ENCODE measurements at regions not wholly inside any gene's neighbourhood (a gene's known extent, or its start where the extent isn't known, plus 50 kb on each side); places are given as distances from the start of the nearest gene placed in this dataset.

DNA sequence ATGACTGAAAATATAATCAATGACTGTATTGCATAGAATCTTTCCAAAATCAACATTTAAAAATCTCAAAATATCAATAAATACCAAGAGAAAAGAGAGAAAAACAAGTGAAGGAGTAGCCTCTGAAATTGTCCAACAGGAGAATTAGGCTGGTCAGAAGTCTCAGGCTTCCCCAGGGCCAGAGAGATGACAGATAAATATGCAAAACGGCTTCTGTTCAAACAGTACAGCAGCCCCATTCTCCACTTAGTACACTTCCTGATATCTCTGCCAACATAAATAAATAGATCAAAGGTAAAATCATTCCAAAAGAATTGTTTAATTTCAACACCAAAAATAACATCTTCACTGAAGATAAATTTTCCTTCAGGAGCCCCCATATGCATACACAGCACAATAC, 204.7 kb upstream of the GABRA2 start:
- no peak for DNase-seq (ENCODE audit: low spot score)

DNA sequence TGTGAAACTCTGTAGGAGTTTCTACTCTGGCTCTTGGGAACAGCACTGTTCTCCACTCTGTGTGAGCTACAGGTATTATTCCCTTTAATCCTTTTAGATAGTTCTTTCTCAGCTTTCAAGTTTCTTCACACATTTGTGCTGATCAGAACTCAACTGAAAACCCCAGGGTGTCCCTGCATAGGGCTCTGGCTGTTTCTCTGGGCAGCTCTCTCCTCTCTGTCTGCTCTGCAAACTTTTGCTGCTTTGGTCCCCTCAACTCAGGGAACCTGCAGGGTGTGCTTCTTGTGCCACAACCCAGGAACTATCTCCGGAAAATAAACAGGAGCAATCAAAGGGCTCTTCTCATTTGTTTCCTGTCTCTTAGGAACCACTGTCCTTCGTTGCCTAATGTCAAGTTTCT, 196.6 kb upstream of the GABRA2 start:
- DNase-seq (ENCODE audit: low spot score) = no peak

DNA sequence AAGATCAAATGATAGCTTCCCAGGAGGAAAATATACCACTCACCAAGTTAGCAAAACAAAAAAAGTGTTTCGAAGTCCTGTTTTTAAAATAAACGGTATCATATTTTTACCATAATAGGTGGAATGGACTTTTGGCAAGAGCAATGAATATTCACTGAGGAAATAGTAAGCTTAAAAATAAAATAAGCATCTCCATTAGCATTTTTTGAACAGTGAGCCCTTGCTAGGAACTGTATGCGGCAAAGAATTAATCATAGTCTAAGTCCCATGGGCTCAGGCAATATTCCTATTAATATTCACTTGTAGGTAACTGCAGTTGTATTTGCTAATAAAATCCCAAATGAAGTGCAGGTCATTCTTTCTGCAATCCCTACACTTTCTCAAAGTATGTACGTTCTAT, 191.7 kb upstream of the GABRA2 start:
- no peak for DNase-seq (ENCODE audit: low spot score)

DNA sequence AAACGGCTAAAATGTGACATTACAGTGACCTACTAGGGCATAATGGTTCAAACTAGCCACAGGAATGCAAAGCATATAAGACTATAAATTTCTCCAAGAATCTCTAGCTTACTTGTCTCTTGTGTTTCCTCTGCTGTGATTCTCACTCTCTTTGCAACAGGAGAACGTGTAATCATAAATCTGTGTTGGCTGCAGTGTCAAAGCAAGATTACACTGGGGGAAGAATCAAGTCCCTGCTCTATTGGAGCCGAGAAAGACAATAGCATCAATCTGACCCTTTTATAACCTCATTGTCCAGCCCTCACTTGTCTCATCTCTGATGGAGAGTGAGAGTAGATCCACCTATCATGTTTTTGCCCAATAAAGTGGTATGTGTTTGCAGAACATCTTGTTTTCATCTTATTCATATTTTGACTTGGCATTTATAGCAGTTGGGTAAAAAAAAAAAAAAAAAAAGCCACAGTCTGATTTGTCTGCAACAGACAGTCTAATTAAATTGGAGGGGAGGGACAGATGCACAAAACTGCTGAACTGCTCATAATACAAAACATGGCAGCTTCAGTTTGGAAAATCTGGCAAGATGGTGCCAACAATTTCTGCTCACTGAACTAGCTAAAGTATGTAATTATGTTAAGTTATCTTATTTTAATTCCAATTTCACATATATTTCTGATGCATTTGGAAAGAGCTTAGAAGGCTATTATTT, 165.0 kb upstream of the GABRA2 start:
- DNase-seq (ENCODE audit: low spot score) = no peak

DNA sequence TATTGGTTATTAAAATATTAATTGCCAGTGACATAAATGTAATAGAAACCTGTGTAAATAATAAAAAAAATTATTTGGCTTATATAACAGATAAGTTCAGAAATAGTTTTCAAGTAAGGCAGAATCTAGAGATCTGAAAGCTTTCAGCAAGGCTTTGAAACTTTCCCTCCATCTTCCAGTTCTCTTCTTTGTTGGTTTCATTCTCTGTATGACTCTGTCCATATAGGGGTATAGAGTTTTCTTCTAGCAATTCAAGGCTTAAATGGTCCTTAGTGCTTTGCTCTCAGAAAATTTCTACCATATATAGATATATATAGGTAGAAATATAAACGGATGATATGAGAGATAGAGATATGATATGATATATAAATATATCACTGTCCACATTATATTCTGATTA, 160.5 kb upstream of the GABRA2 start:
- DNase-seq (ENCODE audit: low spot score) = no peak

DNA sequence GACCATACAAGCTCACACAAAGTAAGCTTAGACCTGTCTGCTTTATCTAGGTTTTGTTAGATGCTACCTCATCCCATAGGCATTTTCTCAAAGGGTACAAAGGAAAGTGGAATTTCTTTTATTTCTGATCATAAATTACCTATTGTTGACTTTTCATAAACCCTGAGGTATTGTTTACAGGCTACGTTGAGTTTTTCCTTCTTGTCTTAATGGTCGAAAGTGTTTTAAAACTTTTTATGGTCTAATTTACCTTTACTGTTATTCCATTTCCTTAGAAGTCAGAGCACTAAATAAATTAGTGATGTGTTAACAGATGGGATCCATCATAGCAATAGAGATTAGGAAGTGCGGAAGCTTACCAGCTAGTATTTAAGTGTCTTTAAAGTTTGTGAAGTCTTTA, 159.2 kb upstream of the GABRA2 start:
- no peak for DNase-seq (ENCODE audit: low spot score)

DNA sequence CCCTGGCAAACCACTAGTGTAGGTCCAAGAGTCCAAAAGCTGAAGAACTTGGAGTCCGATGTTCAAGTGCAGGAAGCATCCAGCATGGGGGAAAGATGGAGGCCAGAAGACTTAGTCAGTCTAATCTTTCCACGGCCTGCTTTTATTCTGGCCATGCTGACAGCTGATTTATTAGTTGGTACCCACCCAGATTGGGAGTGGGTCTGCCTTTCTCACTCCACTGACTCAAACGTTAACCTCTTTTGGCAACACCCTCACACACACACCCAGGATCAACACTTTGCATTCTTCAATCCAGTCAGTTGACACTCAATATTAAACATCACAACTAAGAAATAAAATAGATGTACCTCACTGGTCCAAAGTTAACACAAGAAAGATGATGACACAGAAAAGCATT, 134.8 kb upstream of the GABRA2 start:
- no peak for DNase-seq (ENCODE audit: low spot score)

DNA sequence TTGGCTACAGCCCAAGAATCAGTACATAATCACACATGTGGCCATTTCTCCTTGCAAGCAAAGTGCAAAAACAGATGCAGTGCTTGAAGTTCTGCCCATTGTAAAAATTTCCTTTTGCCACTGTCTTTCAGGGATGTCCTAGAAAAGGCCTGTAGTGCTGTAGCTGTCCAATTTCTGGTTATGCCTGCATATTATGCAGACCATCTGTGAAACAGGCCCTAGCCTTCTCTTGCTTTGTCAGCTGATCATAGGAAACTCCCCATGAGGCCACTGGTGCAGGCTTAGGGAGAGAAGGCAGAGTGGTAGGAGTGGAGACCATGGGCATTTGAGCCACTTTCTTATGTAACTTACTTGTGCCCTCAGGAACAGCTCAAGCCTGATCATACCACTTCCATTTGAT, 130.4 kb upstream of the GABRA2 start:
- DNase-seq (ENCODE audit: low spot score) = no peak

DNA sequence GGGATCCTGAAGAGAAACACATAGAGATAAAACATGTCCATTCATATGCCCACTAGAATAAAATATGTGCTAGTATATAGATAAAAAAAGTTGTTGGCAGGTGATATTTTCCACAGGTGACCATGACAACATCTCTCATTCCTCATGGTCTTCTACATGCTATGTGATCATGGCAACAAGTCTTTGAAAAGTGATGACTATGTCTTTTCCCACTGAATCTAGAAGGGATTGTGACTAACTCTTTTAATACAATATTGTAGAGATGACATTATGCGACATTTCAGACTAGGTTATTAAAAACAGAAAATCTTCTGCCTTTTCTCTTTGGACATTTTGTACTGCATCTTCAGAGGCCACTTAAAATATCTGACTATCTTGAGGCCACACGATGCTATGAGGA, 126.0 kb upstream of the GABRA2 start:
- DNase-seq (ENCODE audit: low spot score) = no peak

DNA sequence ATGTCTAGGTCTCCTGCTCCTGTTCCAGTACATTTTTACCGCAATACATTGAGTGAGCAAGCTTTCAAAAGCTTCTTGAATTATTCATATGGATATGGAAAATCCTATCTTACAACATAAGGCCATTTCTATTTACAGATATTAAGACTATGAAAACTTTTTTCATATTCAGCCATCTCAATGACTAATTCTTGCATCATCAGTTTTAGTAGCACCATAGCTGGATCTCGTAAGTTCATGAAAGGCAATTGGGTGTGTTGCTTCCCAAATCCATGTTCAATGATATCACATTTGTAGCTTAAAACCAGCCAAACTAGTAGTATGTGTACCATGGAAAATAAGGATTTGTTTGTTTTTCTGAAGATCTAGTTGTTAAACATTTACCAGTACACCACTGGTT, 118.3 kb upstream of the GABRA2 start:
- no peak for DNase-seq (ENCODE audit: low spot score)

DNA sequence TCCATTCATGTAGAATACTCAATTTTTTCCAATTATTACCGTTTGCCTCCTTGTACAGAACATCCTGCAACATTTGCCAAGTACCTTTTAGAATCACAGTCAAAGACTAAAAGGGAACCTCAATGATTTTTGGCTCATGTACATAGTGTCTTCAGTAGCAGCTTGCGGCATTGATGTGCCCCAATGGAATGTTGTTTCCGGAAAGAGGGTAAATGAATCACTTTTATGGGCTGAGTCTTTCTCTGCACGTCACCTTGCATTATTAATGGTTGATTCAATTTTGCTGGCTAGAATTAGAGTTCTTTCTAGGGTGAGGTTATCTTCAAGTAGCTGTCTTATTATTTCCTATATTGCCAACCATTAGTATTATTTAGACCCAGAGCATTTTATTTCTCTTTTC, 116.9 kb upstream of the GABRA2 start:
- DNase-seq (ENCODE audit: low spot score) = no peak

DNA sequence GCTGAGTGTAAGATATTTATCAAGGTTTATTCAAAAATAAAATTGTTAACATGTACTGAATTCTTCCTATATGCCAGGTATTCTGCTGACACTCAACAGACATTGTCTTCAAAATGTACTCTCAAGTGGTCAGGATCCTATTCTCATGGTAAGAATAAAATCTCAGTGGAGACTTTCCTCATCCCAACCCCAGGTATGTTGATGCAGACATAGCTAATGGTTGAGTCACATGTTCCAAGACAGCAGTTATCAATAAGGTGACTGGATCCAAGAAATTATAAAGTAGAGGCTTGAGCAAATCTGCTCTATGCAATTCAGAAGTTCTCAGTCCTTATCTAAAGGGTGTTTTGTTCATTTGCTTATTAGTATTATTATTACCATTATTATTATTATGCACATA, 115.2 kb upstream of the GABRA2 start:
- no peak for DNase-seq (ENCODE audit: low spot score)

DNA sequence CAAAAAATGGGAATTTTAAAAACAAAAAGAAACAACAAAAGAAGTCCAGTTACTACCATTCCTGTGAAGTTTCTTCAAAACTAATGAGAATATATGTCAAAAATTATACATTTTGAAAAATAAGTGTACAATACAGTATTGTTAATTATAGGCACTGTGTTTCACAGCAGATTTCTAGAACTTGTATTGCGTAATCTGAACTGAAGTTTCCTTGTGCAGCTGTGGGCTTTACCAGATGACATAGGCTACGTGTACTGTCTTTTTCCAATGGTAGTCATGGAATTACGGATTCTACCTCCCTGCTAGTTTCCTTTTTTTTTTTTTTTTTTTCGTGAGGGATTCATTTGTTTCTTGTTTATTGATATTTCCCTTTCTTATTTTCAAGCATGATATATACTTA, 113.8 kb upstream of the GABRA2 start:
- no peak for DNase-seq (ENCODE audit: low spot score)

DNA sequence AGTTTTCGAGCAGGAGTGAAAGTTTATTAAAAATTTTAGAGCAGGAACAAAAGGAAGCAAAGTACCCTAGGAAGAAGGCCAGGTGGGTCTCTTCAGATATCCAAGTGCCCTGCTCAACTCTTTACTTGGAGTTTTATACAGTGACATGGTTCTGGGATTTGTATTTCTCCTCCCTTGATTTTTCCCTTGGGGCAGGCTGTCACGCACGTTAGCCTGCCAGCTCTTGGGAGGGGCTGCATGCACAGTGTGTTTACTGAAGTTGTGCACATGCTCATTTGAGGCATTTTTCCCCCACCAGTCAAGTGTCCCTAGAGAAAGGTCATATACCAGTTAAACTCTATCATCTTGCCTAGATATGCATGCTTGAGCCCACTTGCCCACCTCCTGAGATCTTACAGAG, 102.5 kb upstream of the GABRA2 start:
- DNase-seq (ENCODE audit: low spot score) = no peak

DNA sequence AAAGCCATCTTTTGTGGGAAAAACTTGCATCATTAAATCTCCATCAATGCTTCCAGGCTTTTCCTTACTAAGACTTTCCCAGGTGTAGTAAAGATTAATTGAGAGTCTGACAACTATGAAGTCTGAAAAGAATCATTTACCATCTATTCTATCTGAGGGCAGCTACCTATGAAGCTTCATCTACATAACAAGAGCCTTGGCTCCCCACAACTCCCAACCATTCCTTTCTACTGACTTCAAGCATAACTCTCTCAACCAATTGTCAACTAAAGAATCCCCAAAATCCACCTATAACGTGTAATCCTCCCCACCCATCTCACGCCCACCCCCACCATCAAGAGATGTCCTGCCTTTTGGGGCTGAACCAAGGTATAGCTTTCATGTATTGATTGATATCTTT, 101.5 kb upstream of the GABRA2 start:
- no peak for DNase-seq (ENCODE audit: low spot score)

DNA sequence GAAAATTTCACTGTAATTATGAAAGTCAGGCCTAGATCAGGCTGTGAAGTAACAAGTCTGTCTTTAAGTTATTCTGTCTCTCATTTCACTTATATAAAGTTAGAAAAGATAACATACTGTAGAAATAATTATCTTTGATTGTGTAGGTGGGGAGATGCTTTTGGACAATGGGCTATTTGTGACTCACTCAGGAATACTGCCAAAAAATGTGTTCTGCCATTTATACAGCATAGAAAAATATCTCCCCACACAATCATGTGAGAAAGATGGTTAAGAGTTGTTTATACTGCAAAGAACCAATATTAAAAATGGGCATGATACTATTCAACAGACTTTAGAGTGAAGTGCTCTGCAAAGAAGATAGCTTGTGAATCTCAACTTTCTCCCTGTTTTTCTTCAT, 95.0 kb upstream of the GABRA2 start:
- no peak for DNase-seq (ENCODE audit: low spot score)

DNA sequence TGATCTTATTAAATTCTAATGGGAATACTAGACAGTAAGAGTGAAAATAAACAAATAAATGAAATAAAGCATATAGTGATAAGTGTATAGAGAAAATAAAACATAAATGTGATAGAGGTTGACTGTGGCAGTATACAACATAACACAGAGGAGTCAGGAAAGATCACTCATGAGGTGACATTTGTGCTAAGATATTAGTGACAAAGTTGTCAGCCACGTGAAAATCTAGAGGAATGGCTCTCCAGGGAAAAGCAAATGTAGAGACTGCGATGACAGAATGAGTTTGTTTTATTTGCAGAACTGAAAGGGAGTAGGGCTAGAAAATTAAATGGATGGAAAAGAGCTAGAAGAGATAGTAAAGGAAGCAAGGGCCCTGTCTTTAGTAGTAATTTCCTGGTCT, 72.8 kb upstream of the GABRA2 start:
- no peak for DNase-seq (ENCODE audit: low spot score)

DNA sequence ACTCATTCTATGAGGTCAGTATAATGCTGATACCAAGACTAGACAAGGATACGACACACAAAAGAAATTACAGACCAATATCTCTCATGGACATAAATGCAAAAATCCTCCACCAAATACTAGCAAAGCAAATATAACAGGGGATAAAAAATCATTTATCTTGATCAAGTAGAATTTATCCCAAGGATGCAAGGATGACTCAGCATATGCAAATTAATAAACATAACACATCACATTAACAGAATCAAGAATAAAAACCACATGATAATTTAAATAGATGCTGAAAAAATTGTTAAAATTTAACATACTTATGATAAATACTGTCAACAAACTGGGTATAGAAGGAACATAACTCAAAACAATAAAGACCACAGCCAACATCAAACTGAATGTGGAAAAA, 69.4 kb upstream of the GABRA2 start:
- no peak for DNase-seq (ENCODE audit: low spot score)

DNA sequence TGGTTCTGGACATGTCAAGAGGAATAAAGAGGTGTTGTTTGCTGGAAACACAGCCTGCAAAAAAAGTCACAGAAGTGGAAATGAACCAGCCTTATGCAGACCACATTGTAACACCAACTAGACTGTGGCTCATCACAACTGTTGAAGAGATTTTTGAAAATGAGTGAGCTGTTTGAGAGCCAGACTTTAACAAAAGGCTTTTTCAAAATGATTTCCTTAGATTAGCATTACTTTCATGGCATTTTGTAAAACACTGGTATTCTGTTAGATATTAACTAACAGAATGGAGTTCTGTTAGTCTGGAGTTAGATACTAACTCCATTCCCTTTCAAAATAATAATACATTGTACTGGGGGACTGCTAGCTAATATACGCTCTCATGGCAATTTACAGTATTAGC, 60.6 kb upstream of the GABRA2 start:
- DNase-seq (ENCODE audit: low spot score) = no peak

DNA sequence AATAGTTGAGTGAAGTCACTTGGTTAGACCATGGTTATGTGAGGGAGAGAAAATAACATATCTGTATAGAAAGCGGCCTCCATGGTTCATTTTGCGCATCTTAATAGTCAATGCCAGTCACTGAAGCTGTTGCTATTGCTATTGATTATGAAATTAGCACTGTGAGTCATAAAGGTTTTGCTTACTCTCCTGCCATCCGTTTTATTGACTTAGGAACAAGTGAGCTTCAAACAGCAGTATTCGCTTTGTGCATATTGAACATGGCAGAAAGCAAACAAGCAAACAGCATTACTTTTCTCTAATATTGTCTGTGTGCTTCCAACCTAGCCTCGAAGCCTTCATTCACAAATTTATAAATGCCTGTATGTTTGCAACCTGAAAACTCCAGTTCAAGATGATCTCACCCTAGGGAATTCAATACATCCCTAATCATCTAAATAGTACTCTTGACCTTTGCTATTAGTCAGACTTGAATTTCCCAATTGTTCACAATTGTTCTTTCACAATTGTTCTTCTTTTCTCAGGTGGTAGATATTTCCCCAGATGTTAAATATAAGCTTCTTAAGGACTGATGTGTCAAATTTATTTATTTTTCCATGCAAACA, 55.9 kb upstream of the GABRA2 start:
- no peak for DNase-seq (ENCODE audit: low spot score)

DNA sequence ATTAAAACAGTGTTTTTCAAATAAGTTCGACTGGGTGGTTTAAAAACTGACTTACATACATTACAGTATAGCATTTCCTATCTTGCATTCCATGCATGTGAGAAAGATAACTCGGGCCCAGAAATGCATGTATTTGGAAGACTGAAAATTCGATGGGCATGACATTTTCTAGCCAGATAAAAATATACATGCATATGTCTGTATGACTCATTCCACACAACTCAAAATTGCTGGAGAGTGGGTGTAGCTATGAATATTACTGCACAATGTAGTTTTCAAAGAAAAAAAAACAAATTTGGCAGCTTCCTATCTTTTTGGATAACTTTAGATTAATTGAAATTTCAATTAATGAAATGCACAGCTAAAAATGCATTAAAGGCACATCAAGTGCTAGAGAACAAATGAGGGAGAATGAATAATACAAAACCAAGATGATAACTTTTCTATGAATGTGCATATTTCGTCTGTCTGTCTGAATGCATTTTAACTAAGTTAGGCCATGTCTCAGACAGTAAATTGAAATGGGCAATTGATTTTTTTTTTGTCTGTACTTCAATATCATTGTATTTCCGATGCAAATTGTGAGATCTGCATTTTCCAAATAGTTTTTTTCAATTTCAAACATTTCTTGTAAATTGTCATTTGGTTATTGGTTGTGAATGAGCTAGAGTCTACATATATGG, 54.5 kb upstream of the GABRA2 start:
- peak; percentile 62 for DNase-seq (ENCODE audit: low spot score)

DNA sequence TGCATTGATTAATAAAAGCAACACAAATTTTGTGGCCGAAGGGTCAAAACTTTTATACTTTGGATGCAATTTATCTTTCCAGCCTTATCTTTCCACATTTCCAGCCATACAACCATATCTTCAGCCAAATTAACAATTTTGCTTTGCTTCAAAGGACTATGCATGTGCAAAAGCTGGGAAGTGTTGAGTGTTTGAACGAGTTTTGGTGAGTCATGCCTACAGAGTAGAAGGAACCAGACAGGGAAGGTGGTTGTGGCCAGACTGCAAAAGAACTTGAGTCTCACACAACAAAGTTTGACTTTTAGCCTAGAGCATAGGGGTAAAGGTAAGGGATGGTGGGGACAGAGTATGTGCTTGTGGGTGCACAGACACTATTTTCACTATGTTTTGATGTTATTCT, 53.0 kb upstream of the GABRA2 start:
- no peak for DNase-seq (ENCODE audit: low spot score)

DNA sequence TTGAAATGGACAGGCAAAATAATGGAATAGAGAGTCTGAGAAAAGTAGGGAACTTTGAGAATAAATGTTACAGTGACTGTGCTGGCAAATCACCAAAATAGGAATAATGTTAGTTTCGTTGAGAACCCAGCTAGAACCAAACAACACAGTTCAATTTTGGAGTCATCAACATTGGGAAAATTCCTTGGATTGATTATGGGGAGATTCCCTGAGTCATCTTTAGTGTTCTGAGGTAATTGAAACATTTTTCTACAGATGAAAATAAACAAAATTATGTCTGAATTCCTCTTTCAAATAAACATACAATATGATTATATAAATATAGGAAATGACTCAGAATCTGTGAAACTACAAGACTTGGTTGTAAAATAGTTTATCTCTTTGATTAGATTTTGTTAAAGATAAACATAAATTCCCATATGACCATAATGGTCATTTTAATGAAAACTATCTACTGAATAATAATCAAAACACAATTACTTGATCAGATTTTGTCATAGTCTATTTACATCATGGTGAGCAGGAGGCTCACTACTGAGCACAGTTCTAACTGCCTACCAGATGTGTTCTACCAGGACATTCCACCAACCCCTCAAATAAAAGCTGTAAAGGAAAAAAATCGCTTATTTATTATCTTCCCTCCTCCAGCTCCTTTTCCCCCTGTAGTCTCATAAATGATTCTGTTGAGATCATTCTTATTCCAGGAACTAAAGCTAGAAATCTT, 51.4 kb upstream of the GABRA2 start:
- no peak for DNase-seq (ENCODE audit: low spot score)

Measured in putamen (tissue), 1 donor.